Endothelial cell of umbilical vein (primary cell): ENCODE measurements at regions not wholly inside any gene's neighbourhood (a gene's known extent, or its start where the extent isn't known, plus 50 kb on each side); places are given as distances from the start of the nearest gene placed in this dataset.

Experiments
- BruUV-seq: library from RNA; stranded (reverse); fragments of 400-500 nt; replicated peaks from 2 replicates; lab custom pipeline; 2021; lab: Mats Ljungman, UMichigan
- CTCF ChIA-PET: fragments of 300-600, 350-600 bp; sonication (Branson Sonifier 250); formaldehyde crosslinking; loops from one replicate; lab custom pipeline; 2021; ENCODE audit warnings: antibody characterized with exemption, inconsistent platforms; lab: Charles Lee
- POLR2A ChIA-PET: fragments of 300-600, 350-600 bp; sonication (Branson Sonifier 250); formaldehyde crosslinking; loops from one replicate; lab custom pipeline; 2021; ENCODE audit warnings: antibody characterized with exemption, inconsistent platforms; lab: Charles Lee
- DNase-seq: peaks from one replicate; pipeline ENCODE4 v3.0.0-alpha.2; 2011; ENCODE audit warnings: low read depth, low spot score
- FAIRE-seq: peaks from 2 replicates; lab custom pipeline; 2011; peaks lifted over from hg19 to GRCh38; lab: Jason Lieb, UNC
- H2AFZ ChIP-seq: 2 replicates; pipeline ENCODE4 v1.6.0; 2012; ENCODE audit warnings: low read depth, low read length, control low read depth, inconsistent platforms
- H3K27ac ChIP-seq: 2 replicates; pipeline ENCODE4 v1.5.1; 2011; ENCODE audit warnings: low read depth, mild to moderate bottlenecking, control low read depth, low read length, moderate library complexity; ENCODE audit not compliant: insufficient read depth
- H3K27me3 ChIP-seq, 2 experiments: 2 replicates each; pipeline versions ENCODE4 v1.6.0 to v1.6.1; 2011; ENCODE audit warnings: low read length in 2 of 2, mixed read lengths in 1 of 2; ENCODE audit not compliant: control insufficient read depth in 2 of 2, insufficient read depth in 2 of 2
- H3K36me3 ChIP-seq, 2 experiments: 2 replicates in 1 of 2; 3 replicates in 1 of 2; pipeline ENCODE4 v1.5.1; 2011; ENCODE audit warnings: low read length in 2 of 2, mild to moderate bottlenecking in 1 of 2, moderate library complexity in 1 of 2; ENCODE audit not compliant: control insufficient read depth in 2 of 2, insufficient read depth in 2 of 2; ENCODE audit errors: extremely low read depth in 1 of 2
- H3K4me1 ChIP-seq: 3 replicates; pipeline ENCODE4 v1.5.1; 2011; ENCODE audit warnings: mild to moderate bottlenecking, low read length; ENCODE audit not compliant: control insufficient read depth, insufficient read depth; ENCODE audit errors: extremely low read depth
- H3K4me2 ChIP-seq: 2 replicates; pipeline ENCODE4 v1.6.1; 2011; ENCODE audit warnings: low read length, control low read depth, mixed read lengths; ENCODE audit not compliant: insufficient read depth
- H3K4me3 ChIP-seq, 3 experiments: fragments of 200-600 bp in 1 of 3; sonication (generic), shearing (Covaris generic) in 1 of 3; replicated peaks in 1 of 3; 2 replicates each; pipeline ENCODE4 v1.5.1; 2011 to 2016; ENCODE audit warnings: control low read depth in 3 of 3, low read length in 3 of 3, mild to moderate bottlenecking in 2 of 3, inconsistent platforms in 1 of 3, low read depth in 1 of 3, moderate library complexity in 1 of 3; ENCODE audit not compliant: insufficient read depth in 1 of 3
- H3K79me2 ChIP-seq: 2 replicates; pipeline ENCODE4 v1.6.0; 2012; ENCODE audit warnings: low read length, inconsistent platforms; ENCODE audit not compliant: control insufficient read depth, insufficient read depth
- H3K9ac ChIP-seq: replicated peaks from 2 replicates; pipeline ENCODE3; 2011; ENCODE audit warnings: low read length, control low read depth; ENCODE audit not compliant: insufficient read depth; ENCODE audit errors: extremely low read depth
- H3K9me1 ChIP-seq: replicated peaks from 3 replicates; pipeline ENCODE4 v1.6.0; 2011; ENCODE audit warnings: mild to moderate bottlenecking, low read length; ENCODE audit not compliant: control insufficient read depth, insufficient read depth; ENCODE audit errors: extremely low read depth
- H3K9me3 ChIP-seq: replicated peaks from 2 replicates; pipeline ENCODE4 v1.5.1; 2012; ENCODE audit warnings: low read length, inconsistent platforms; ENCODE audit not compliant: control insufficient read depth, insufficient read depth
- H4K20me1 ChIP-seq: replicated peaks from 2 replicates; pipeline ENCODE3; 2011; ENCODE audit warnings: mild to moderate bottlenecking, low read length; ENCODE audit not compliant: control insufficient read depth, insufficient read depth; ENCODE audit errors: extremely low read depth
- CTCF ChIP-seq, 2 donors: IDR thresholded peaks; 1 replicate in 1 of 2; 2 replicates in 1 of 2; pipeline ENCODE4 v1.5.1; 2011; ENCODE audit warnings: low read length in 2 of 2, mild to moderate bottlenecking in 2 of 2, moderate library complexity in 2 of 2, control low read depth in 1 of 2, inconsistent platforms in 1 of 2, low read depth in 1 of 2; ENCODE audit not compliant: insufficient read depth in 1 of 2; ENCODE audit errors: extremely low read depth in 1 of 2
- EZH2 ChIP-seq: IDR thresholded peaks from 2 replicates; pipeline ENCODE4 v1.6.1; 2012; ENCODE audit warnings: borderline replicate concordance, low read depth, mild to moderate bottlenecking, moderate library complexity, low read length, inconsistent platforms; ENCODE audit not compliant: severe bottlenecking
- FOS ChIP-seq: IDR thresholded peaks from 2 replicates; pipeline ENCODE4 v1.6.1; 2011; ENCODE audit warnings: mild to moderate bottlenecking, low read length, moderate library complexity, borderline replicate concordance; ENCODE audit not compliant: insufficient read depth
- GATA2 ChIP-seq: IDR thresholded peaks from 2 replicates; pipeline ENCODE4 v1.7.0; 2011; ENCODE audit warnings: low read depth, mild to moderate bottlenecking, moderate library complexity, mixed read lengths, low read length; ENCODE audit not compliant: insufficient read length, insufficient read depth
- MAX ChIP-seq: IDR thresholded peaks from 2 replicates; pipeline ENCODE4 v1.6.1; 2011; ENCODE audit not compliant: insufficient read depth, insufficient read length
- MYC ChIP-seq: IDR thresholded peaks from one replicate; pipeline ENCODE4 v1.6.1; 2011; ENCODE audit warnings: mild to moderate bottlenecking, low read depth, low read length
- POLR2A ChIP-seq: IDR thresholded peaks from 2 replicates; pipeline ENCODE4 v1.6.1; 2012; ENCODE audit warnings: low read depth, mild to moderate bottlenecking, control low read depth, low read length
- POLR2AphosphoS5 ChIP-seq: IDR thresholded peaks from 2 replicates; pipeline ENCODE4 v1.6.1; 2012; ENCODE audit warnings: low read depth, mild to moderate bottlenecking, control low read depth, low read length, moderate library complexity; ENCODE audit not compliant: insufficient read depth
- dilution Hi-C: fragments of 300-500 bp; cut with MboI; formaldehyde crosslinking; loops from one replicate; pipeline ENCODE4 v1.15.0; 2019; ENCODE audit warnings: low sequenced_read_pairs; ENCODE audit not compliant: extremely low pct_ligation_motif_present
- intact Hi-C: fragments of 100-400 bp; cut with micrococcal nuclease; formaldehyde crosslinking; loops from one replicate; pipeline ENCODE4 v1.10.0; 2022

- no peak overlapping the region for H2AFZ ChIP-seq
- H3K4me2 ChIP-seq: no peak overlapping the region
- intact Hi-C loops (no loop called here), dilution Hi-C loops (no loop called here)
- DNase-seq (no peak), FAIRE-seq (no peak)
- H4K20me1 ChIP-seq: no peaks in the 10 kb centered on the region
- H3K4me3 ChIP-seq: no peak overlapping the region
- H3K4me1 ChIP-seq: no peaks in the 10 kb centered on the region
- no TSS peak for BruUV-seq
- no peaks in the 10 kb centered on the region for H3K9me1 ChIP-seq
- H3K9me3 ChIP-seq: no peaks in the 10 kb centered on the region
- no peak overlapping the region for H3K27ac ChIP-seq
- ChIA-PET POLR2A (no interaction called here), CTCF (no interaction called here)
- no peaks in the 10 kb centered on the region for H3K79me2 ChIP-seq
- TF ChIP-seq MYC (no peak), MAX (no peak), CTCF (IDR thresholded peaks at IDR 0.05; ENCODE audit: extremely low read depth in 1 of 2, insufficient read depth in 1 of 2, low read depth in 1 of 2, low read length in 2 of 2) (no peak), EZH2 (no peak)
- no peak overlapping the region for H3K9ac ChIP-seq
- no peaks in the 10 kb centered on the region for H3K36me3 ChIP-seq
- no peaks in the 10 kb centered on the region for H3K27me3 ChIP-seq
Observed at GRCh38 chr1:79825551-79825950, 819.0 kb upstream of the ADGRL4 start.

GRCh38 chr1:79822053-79822452 is 815.5 kb upstream of the ADGRL4 start:
- Histone ChIP-seq H3K4me2 (no peak overlapping the region), H3K9me3 (no peaks in the 10 kb centered on the region), H4K20me1 (no peaks in the 10 kb centered on the region), H2AFZ (no peak overlapping the region), H3K27ac (no peak overlapping the region), H3K27me3 (no peaks in the 10 kb centered on the region), H3K4me1 (no peaks in the 10 kb centered on the region), H3K9ac (no peak overlapping the region), H3K79me2 (no peaks in the 10 kb centered on the region), H3K9me1 (no peaks in the 10 kb centered on the region), H3K36me3 (no peaks in the 10 kb centered on the region), H3K4me3 (no peak overlapping the region)
- DNase-seq (no peak), FAIRE-seq (no peak)
- ChIA-PET CTCF (no interaction called here), POLR2A (no interaction called here)
- TF ChIP-seq FOS: no peak
- TF ChIP-seq CTCF (IDR thresholded peaks at IDR 0.05; ENCODE audit: extremely low read depth in 1 of 2, insufficient read depth in 1 of 2, low read depth in 1 of 2, low read length in 2 of 2): no peak
- TF ChIP-seq MAX: no peak
- TF ChIP-seq POLR2A: no peak
- TF ChIP-seq GATA2: no peak
- no peak for TF ChIP-seq POLR2AphosphoS5
- BruUV-seq: no TSS peak
- intact Hi-C loops: no loop called here
- dilution Hi-C loops: no loop called here
